Endodermal cell (in vitro differentiated cells): ENCODE measurements at regions not wholly inside any gene's neighbourhood (a gene's known extent, or its start where the extent isn't known, plus 50 kb on each side); places are given as distances from the start of the nearest gene placed in this dataset.

Experiments
- DNase-seq: peaks from one replicate; pipeline ENCODE4 v3.0.0-alpha.2; 2017
- H3K27ac ChIP-seq: 2 replicates; pipeline ENCODE4 v1.5.1; 2013; ENCODE audit warnings: mild to moderate bottlenecking, low read depth, low read length, moderate library complexity
- H3K27me3 ChIP-seq: 2 replicates; pipeline ENCODE4 v1.6.1; 2013; ENCODE audit warnings: mild to moderate bottlenecking, low read length, moderate library complexity; ENCODE audit not compliant: insufficient read depth, control insufficient read depth, poor library complexity, severe bottlenecking
- H3K36me3 ChIP-seq: 2 replicates; pipeline ENCODE4 v1.7.0; 2013; ENCODE audit warnings: mild to moderate bottlenecking, low read length, moderate library complexity; ENCODE audit not compliant: control insufficient read depth, insufficient read depth
- H3K4me1 ChIP-seq: one replicate; pipeline ENCODE4 v1.7.0; 2013; ENCODE audit warnings: low read length; ENCODE audit not compliant: control insufficient read depth, insufficient read depth
- H3K4me3 ChIP-seq: 2 replicates; pipeline ENCODE4 v1.5.1; 2013; ENCODE audit warnings: mild to moderate bottlenecking, low read length, moderate library complexity
- H3K9ac ChIP-seq: 2 replicates; pipeline ENCODE4 v1.6.1; 2013; ENCODE audit warnings: mild to moderate bottlenecking, low read length, moderate library complexity; ENCODE audit not compliant: poor library complexity, severe bottlenecking; ENCODE audit errors: extremely low read depth
- H3K9me3 ChIP-seq: 2 replicates; pipeline ENCODE4 v1.6.1; 2013; ENCODE audit warnings: mild to moderate bottlenecking, low read length, moderate library complexity; ENCODE audit not compliant: control insufficient read depth
- H3K27ac Mint-ChIP-seq: 2 replicates; pipeline ENCODE4 v1.8.0; 2020; ENCODE audit warnings: mixed read lengths
- H3K27me3 Mint-ChIP-seq: 2 replicates; pipeline ENCODE4 v1.8.0; 2021; ENCODE audit warnings: mild to moderate bottlenecking, mixed read lengths; ENCODE audit not compliant: insufficient read depth
- H3K36me3 Mint-ChIP-seq: 2 replicates; pipeline ENCODE4 v1.8.0; 2020; ENCODE audit warnings: low read depth, mixed read lengths
- H3K4me1 Mint-ChIP-seq: 2 replicates; pipeline ENCODE4 v1.8.0; 2020; ENCODE audit warnings: mixed read lengths
- H3K4me3 Mint-ChIP-seq: 2 replicates; pipeline ENCODE4 v1.8.0; 2020; ENCODE audit warnings: mild to moderate bottlenecking, moderate library complexity, mixed read lengths
- H3K9me3 Mint-ChIP-seq: 2 replicates; pipeline ENCODE4 v1.8.0; 2020; ENCODE audit warnings: mild to moderate bottlenecking, mixed read lengths
- WGBS, 2 experiments: methylation state at CpG; one replicate each; pipeline versions ENCODE4 v1.1.5 to v1.1.7; 2013; ENCODE audit warnings: missing lambda C conversion rate in 2 of 2, mixed read lengths in 1 of 2; ENCODE audit not compliant: insufficient coverage in 1 of 2, insufficient read length in 1 of 2; 5-methylcytosine and 5-hydroxymethylcytosine counted together
- TF ChIP-seq, protein P1 (sequence below): fragments of 200-600 bp; sonication (generic); conservative IDR thresholded peaks from 2 replicates; pipeline ENCODE4 v1.5.0; 2021; ENCODE audit warnings: antibody characterized with exemption, mild to moderate bottlenecking

DNA sequence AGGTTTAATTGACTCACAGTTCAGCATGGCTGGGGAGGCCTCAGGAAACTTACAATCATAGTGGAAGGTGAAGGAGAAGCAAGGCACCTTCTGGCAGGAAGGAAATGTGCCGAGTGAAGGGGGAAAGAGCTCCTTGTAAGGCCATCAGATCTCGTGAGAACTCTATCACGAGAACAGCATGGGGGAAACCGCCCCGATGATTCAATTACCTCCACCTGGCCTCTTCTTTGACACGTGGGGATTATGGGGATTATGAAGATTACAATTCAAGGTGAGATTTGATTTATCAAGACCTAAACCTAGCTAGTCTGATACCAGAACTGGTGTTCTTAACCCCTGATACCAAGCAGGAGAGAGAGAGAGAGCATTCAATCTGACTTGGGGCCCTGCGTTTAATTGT lies 258.7 kb downstream of the PTEN start:
- Histone ChIP-seq H3K27ac (no peak overlapping the region), H3K27me3 (peaks cover 39% of the 10 kb centered on the region), H3K4me3 (no peak overlapping the region), H3K4me1 (peaks cover 16% of the 10 kb centered on the region), H3K36me3 (no peaks in the 10 kb centered on the region), H3K9ac (no peak overlapping the region), H3K9me3 (no peaks in the 10 kb centered on the region)
- peak; percentile 77 for DNase-seq
- Mint-ChIP-seq H3K4me3 (no peak overlapping the region), H3K27ac (no peak overlapping the region), H3K9me3 (no peaks in the 10 kb centered on the region), H3K4me1 (peaks cover 24% of the 10 kb centered on the region), H3K36me3 (no peaks in the 10 kb centered on the region), H3K27me3 (peaks cover 38% of the 10 kb centered on the region)
- WGBS, 2 experiments, result 33 to 74% methylated on average over 3 to 7 of the region's 7 CpGs
- TF ChIP-seq, protein P1, sequence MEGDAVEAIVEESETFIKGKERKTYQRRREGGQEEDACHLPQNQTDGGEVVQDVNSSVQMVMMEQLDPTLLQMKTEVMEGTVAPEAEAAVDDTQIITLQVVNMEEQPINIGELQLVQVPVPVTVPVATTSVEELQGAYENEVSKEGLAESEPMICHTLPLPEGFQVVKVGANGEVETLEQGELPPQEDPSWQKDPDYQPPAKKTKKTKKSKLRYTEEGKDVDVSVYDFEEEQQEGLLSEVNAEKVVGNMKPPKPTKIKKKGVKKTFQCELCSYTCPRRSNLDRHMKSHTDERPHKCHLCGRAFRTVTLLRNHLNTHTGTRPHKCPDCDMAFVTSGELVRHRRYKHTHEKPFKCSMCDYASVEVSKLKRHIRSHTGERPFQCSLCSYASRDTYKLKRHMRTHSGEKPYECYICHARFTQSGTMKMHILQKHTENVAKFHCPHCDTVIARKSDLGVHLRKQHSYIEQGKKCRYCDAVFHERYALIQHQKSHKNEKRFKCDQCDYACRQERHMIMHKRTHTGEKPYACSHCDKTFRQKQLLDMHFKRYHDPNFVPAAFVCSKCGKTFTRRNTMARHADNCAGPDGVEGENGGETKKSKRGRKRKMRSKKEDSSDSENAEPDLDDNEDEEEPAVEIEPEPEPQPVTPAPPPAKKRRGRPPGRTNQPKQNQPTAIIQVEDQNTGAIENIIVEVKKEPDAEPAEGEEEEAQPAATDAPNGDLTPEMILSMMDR, result no peak

DNA sequence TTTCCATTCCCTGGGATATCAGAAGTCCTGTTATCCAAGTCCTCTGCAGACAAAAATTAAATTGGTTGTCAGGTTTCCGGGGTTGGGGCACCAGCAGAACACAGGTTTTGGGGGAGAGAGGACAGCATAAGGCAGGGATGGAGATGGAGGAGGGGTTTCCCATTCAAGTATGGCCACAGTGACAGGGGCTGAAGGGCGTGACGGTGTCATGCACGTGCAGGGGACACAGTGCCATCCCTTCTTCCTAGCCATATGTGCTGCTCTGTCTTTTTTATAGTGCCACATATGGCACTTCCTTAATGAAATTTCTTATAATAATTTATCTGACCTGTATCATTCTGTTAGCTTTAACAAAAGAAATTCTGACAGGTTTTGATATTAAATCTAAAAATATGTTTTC lies 259.2 kb downstream of the PTEN start:
- no peak overlapping the region for H3K27ac Mint-ChIP-seq
- Histone ChIP-seq H3K9ac (no peak overlapping the region), H3K27me3 (peaks cover 44% of the 10 kb centered on the region), H3K4me3 (no peak overlapping the region), H3K4me1 (peaks cover 16% of the 10 kb centered on the region), H3K36me3 (no peaks in the 10 kb centered on the region), H3K9me3 (no peaks in the 10 kb centered on the region), H3K27ac (no peak overlapping the region)
- WGBS, 2 experiments, result 77 to 78% methylated on average over 1 to 4 of the region's 4 CpGs
- H3K36me3 Mint-ChIP-seq, result no peaks in the 10 kb centered on the region
- H3K4me3 Mint-ChIP-seq, result no peak overlapping the region
- peaks cover 42% of the 10 kb centered on the region for H3K27me3 Mint-ChIP-seq
- no peaks in the 10 kb centered on the region for H3K9me3 Mint-ChIP-seq
- H3K4me1 Mint-ChIP-seq, result peaks cover 24% of the 10 kb centered on the region
- DNase-seq, result no peak
- TF ChIP-seq, protein P1, result no peak

DNA sequence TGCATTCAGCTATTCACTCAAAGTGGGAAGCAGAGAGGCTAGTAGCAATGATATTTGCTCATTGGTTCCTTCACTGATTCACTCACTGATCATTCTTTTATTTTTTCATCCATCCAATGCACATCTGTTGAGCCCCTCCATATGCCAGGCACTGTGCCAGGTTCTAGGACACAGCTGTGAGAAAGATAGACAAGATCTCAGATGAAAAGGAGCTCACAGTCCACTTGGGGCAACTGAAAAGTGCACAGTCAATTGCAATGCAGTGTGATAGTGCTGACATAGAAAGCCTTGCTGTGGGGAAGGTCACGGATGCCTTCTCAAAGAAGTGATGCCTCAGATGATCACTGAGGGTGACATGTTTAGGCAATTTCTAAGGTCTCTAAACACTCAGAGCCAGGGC lies 262.3 kb downstream of the PTEN start:
- no peak overlapping the region for H3K9ac ChIP-seq
- Mint-ChIP-seq H3K27ac (no peak overlapping the region), H3K27me3 (peaks cover 54% of the 10 kb centered on the region), H3K4me3 (no peak overlapping the region), H3K9me3 (no peaks in the 10 kb centered on the region), H3K36me3 (no peaks in the 10 kb centered on the region), H3K4me1 (peaks cover 18% of the 10 kb centered on the region)
- WGBS, 2 experiments, result 84 to 90% methylated on average over 1 of the region's 1 CpG
- TF ChIP-seq, protein P1, result no peak
- H3K36me3 ChIP-seq, result no peaks in the 10 kb centered on the region
- no peak overlapping the region for H3K27ac ChIP-seq
- no peak for DNase-seq
- peaks cover 14% of the 10 kb centered on the region for H3K4me1 ChIP-seq
- no peak overlapping the region for H3K4me3 ChIP-seq
- H3K9me3 ChIP-seq, result no peaks in the 10 kb centered on the region
- peaks cover 55% of the 10 kb centered on the region for H3K27me3 ChIP-seq
